ENCODE measurements at regions not wholly inside any gene's neighbourhood (a gene's known extent, or its start where the extent isn't known, plus 50 kb on each side); places are given as distances from the start of the nearest gene placed in this dataset.

GRCh38 chr11:16618431-16618830 lies 120.0 kb upstream of the C11orf58 start:
- Histone ChIP-seq H3K36me3 (ENCODE audit: control insufficient read depth in 4 of 4, insufficient read depth in 3 of 4, low read depth in 1 of 4, low read length in 3 of 4) (no peaks in the 10 kb centered on the region), H3K9me3 (ENCODE audit: control insufficient read depth in 4 of 4, low read length in 3 of 4) (peaks cover 0 to 3% (median 0%) of the 10 kb centered on the region in 4 donors), H3K4me3 (ENCODE audit: low read depth in 1 of 3, low read length in 3 of 3) (no peak overlapping the region), H3K27ac (ENCODE audit: low read depth in 1 of 2, low read length in 2 of 2) (no peak overlapping the region), H3K4me1 (ENCODE audit: control insufficient read depth in 4 of 4, insufficient read depth in 4 of 4, low read length in 3 of 4) (peaks cover 0 to 9% (median 5%) of the 10 kb centered on the region in 4 donors), H3K9ac (ENCODE audit: low read depth in 1 of 2, low read length in 2 of 2) (no peak overlapping the region), H3K27me3 (ENCODE audit: control insufficient read depth in 4 of 4, insufficient read depth in 4 of 4, low read length in 3 of 4) (peaks cover 0 to 8% (median 4%) of the 10 kb centered on the region in 4 donors)
- WGBS: 80% methylated on average over 5 of the region's 5 CpGs
- DNase-seq (ENCODE audit: low spot score): no peak
- TF ChIP-seq, protein P1, sequence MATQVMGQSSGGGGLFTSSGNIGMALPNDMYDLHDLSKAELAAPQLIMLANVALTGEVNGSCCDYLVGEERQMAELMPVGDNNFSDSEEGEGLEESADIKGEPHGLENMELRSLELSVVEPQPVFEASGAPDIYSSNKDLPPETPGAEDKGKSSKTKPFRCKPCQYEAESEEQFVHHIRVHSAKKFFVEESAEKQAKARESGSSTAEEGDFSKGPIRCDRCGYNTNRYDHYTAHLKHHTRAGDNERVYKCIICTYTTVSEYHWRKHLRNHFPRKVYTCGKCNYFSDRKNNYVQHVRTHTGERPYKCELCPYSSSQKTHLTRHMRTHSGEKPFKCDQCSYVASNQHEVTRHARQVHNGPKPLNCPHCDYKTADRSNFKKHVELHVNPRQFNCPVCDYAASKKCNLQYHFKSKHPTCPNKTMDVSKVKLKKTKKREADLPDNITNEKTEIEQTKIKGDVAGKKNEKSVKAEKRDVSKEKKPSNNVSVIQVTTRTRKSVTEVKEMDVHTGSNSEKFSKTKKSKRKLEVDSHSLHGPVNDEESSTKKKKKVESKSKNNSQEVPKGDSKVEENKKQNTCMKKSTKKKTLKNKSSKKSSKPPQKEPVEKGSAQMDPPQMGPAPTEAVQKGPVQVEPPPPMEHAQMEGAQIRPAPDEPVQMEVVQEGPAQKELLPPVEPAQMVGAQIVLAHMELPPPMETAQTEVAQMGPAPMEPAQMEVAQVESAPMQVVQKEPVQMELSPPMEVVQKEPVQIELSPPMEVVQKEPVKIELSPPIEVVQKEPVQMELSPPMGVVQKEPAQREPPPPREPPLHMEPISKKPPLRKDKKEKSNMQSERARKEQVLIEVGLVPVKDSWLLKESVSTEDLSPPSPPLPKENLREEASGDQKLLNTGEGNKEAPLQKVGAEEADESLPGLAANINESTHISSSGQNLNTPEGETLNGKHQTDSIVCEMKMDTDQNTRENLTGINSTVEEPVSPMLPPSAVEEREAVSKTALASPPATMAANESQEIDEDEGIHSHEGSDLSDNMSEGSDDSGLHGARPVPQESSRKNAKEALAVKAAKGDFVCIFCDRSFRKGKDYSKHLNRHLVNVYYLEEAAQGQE (IDR thresholded peaks at IDR 0.05): no peak
- TF ChIP-seq, protein P2, sequence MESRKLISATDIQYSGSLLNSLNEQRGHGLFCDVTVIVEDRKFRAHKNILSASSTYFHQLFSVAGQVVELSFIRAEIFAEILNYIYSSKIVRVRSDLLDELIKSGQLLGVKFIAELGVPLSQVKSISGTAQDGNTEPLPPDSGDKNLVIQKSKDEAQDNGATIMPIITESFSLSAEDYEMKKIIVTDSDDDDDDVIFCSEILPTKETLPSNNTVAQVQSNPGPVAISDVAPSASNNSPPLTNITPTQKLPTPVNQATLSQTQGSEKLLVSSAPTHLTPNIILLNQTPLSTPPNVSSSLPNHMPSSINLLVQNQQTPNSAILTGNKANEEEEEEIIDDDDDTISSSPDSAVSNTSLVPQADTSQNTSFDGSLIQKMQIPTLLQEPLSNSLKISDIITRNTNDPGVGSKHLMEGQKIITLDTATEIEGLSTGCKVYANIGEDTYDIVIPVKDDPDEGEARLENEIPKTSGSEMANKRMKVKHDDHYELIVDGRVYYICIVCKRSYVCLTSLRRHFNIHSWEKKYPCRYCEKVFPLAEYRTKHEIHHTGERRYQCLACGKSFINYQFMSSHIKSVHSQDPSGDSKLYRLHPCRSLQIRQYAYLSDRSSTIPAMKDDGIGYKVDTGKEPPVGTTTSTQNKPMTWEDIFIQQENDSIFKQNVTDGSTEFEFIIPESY (IDR thresholded peaks at IDR 0.05): no peak
- no peak for TF ChIP-seq ATF3 (IDR thresholded peaks at IDR 0.05)
- no peak for TF ChIP-seq FOXA1 (IDR thresholded peaks at IDR 0.05)
- TF ChIP-seq GABPA (IDR thresholded peaks at IDR 0.05 in 1 of 2, conservative IDR thresholded peaks at IDR 0.05 in 1 of 2): no peak
- no peak for TF ChIP-seq MAX (IDR thresholded peaks at IDR 0.05)
- no peak for TF ChIP-seq RAD21 (IDR thresholded peaks at IDR 0.05)
- no peak for TF ChIP-seq TAF1 (conservative IDR thresholded peaks at IDR 0.05)
- no peak for TF ChIP-seq NR2F2 (IDR thresholded peaks at IDR 0.05)
- TF ChIP-seq RXRA (IDR thresholded peaks at IDR 0.05): no peak
- TF ChIP-seq SP1 (IDR thresholded peaks at IDR 0.05): no peak
- no peak for TF ChIP-seq JUND (IDR thresholded peaks at IDR 0.05)

DNA sequence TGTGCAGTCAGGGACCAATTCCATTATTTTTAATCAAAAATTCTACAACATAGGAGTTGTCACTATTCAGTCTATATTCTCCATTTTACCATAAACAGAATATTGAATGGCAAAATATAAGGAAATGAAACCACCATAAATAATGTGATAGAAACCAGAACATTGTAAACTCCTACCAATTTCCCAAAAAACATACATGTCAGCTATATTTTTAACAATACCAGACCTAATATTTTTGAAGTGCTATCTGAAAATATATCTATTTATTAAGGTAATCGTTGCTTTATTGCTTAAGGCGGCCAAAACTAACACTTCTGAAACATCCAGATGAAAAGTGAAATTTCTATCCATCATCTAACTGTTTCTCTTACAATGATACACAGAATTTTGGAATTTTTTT lies 123.0 kb upstream of the C11orf58 start:
- H3K9me3 ChIP-seq (ENCODE audit: control insufficient read depth in 4 of 4, low read length in 3 of 4): no peaks in the 10 kb centered on the region
- peaks cover 0 to 19% (median 13%) of the 10 kb centered on the region in 4 donors for H3K4me1 ChIP-seq (ENCODE audit: control insufficient read depth in 4 of 4, insufficient read depth in 4 of 4, low read length in 3 of 4)
- no peaks in the 10 kb centered on the region for H3K36me3 ChIP-seq (ENCODE audit: control insufficient read depth in 4 of 4, insufficient read depth in 3 of 4, low read depth in 1 of 4, low read length in 3 of 4)
- no peak overlapping the region for H3K27ac ChIP-seq (ENCODE audit: low read depth in 1 of 2, low read length in 2 of 2)
- WGBS: 83% methylated on average over 2 of the region's 2 CpGs
- H3K27me3 ChIP-seq (ENCODE audit: control insufficient read depth in 4 of 4, insufficient read depth in 4 of 4, low read length in 3 of 4): peaks cover 0 to 31% (median 11%) of the 10 kb centered on the region in 4 donors
- TF ChIP-seq EGR1 (IDR thresholded peaks at IDR 0.05; ENCODE audit: low read depth in 2 of 2): no peak
- TF ChIP-seq YY1 (IDR thresholded peaks at IDR 0.05): no peak
- no peak for TF ChIP-seq SP1 (IDR thresholded peaks at IDR 0.05)
- TF ChIP-seq FOXA2 (IDR thresholded peaks at IDR 0.05): no peak
- no peak for TF ChIP-seq GABPA (IDR thresholded peaks at IDR 0.05 in 1 of 2, conservative IDR thresholded peaks at IDR 0.05 in 1 of 2)
- TF ChIP-seq, protein P3, sequence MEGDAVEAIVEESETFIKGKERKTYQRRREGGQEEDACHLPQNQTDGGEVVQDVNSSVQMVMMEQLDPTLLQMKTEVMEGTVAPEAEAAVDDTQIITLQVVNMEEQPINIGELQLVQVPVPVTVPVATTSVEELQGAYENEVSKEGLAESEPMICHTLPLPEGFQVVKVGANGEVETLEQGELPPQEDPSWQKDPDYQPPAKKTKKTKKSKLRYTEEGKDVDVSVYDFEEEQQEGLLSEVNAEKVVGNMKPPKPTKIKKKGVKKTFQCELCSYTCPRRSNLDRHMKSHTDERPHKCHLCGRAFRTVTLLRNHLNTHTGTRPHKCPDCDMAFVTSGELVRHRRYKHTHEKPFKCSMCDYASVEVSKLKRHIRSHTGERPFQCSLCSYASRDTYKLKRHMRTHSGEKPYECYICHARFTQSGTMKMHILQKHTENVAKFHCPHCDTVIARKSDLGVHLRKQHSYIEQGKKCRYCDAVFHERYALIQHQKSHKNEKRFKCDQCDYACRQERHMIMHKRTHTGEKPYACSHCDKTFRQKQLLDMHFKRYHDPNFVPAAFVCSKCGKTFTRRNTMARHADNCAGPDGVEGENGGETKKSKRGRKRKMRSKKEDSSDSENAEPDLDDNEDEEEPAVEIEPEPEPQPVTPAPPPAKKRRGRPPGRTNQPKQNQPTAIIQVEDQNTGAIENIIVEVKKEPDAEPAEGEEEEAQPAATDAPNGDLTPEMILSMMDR (IDR thresholded peaks at IDR 0.05; ENCODE audit: low read depth, low read length, missing input control): no peak
- H3K4me3 ChIP-seq (ENCODE audit: low read depth in 1 of 3, low read length in 3 of 3): no peak overlapping the region
- no peak overlapping the region for H3K9ac ChIP-seq (ENCODE audit: low read depth in 1 of 2, low read length in 2 of 2)
- DNase-seq (ENCODE audit: low spot score): no peak
